T-helper 22 cell (primary cell): ENCODE measurements at regions not wholly inside any gene's neighbourhood (a gene's known extent, or its start where the extent isn't known, plus 50 kb on each side); places are given as distances from the start of the nearest gene placed in this dataset.

Source experiments
- DNase-seq: peaks from one replicate; pipeline ENCODE4 v3.0.0-alpha.2; 2020; ENCODE audit warnings: low read depth

- no peak for DNase-seq
Measured at GRCh38 chr16:85346404-85347212, 234.3 kb upstream of the CIBAR2 start.

DNA sequence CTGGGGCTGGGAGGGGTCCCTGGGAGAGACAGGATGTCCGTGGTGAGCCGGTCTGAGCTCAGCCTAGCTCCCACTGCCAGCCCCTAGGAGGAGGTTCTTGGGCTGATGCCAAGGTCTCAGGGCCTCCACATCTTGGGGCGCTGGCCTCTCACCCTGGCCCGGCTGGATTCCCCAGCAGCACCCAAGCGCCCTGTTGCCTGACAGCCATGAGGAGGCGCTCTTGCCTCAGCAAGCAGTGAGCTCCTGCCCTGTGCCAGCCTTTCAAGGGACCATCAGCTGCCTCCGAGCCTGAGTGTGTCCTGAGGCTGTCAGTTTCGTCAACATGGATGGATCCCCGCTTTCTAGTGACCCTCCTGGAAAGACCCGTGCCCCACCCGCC is 234.9 kb upstream of the CIBAR2 start:
- DNase-seq, result no peak

DNA sequence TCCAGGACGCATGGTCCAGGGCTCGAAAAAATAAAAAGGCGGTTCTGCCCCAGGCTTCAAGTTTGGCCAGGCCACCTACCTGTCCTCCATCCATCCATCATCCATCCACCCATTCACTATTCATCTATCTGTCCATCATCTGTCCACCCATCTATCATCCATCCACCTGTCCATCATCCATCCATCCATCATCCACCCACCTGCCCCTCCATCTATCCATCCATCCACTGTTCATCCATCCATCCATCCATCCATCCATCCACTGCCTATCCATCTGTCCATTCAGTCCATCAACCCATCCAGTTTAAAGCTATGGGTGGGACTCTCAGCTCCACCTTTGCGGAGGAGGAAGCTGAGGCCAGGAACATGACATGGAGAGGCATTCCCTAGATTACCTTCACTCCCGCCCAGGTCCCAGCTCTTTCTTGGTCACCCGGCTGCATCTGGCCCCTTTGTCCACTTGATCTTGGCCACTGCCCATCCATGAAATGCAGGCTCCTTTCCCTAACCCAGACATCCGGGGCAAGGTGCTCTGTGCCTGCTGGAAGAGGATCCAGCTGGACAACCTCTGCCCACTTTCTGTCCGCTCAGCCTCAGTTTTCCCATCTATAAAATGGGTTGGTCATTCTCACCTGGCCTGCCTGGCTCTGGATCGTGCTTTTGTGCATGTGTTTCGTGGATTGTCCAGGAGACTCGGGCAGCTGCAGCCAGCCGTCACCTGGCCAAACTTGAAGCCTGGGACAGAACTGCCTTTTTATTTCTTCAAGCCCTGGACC is 236.0 kb upstream of the CIBAR2 start:
- no peak for DNase-seq

GRCh38 chr16:85348911-85349334 is 236.7 kb upstream of the CIBAR2 start:
- DNase-seq, result no peak

DNA sequence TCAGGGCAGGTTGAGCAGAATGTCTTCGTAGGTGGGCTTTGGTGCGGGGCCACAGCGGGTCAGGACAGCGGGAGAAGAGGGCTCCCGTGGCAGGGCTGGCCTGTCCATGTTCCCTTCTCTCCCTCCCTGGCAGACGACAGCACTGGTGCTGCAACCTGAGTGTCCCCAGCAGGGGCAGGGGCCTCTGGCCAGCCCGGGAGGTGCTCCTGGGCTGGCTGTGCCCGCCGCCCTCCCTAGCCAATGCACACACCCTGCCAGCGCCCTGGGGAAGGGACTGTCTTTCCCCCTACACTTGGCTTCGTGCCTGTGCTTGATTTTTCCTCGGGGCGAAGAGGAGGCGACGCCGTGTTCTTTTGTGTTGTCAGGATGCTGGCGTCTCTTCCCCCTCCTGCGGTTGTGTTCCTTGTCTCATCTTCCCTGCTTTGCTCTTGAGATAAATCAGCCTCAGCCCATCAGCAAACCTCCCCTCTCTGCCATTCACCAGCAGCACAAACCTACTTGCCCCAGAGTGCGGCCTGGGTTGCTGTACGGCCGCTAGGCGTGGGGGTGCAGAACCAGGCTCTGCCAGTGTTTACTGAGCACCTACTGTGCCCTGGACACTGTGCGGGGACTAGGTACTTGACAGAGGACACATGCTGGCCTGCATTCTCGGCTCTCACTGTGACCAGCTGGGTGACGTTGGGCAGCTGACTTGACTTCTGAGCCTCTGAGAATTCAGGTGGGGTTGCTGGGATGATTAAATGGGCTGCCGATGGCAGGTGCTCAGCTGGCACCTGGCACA is 237.3 kb upstream of the CIBAR2 start:
- DNase-seq, result no peak

DNA sequence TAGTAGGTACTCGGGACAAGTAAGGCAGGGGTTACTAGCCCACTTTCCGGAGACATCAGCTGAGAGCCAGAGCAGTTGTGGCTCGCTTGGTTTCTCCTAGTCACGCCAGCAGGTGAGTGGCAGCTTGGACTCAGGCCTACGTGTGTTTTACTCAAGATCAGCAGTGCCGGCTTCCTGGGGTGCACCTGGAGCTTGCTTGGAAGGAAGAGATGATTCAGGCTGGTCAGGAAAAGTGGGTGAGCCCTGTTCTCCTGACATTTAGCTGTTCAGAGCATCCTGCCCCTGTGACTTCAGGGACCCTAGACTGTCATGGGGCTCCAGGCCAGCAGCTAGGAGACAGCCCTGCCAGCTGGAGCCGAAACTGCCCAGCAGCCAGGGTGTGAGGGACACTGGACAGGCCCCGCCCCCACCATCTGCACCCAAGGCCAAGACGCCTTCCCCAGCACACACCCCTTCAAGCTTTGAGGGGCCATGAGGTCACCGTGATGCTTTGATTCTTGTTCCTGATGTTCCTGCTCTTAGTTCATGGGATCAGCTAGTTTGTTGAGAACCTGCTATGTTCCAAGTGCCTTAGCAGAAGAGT is 238.0 kb upstream of the CIBAR2 start:
- DNase-seq, result no peak

GRCh38 chr16:85350973-85351372 is 238.7 kb upstream of the CIBAR2 start:
- DNase-seq, result no peak

- DNase-seq, result no peak
Measured at GRCh38 chr16:85353013-85353412, 240.7 kb upstream of the CIBAR2 start.

DNA sequence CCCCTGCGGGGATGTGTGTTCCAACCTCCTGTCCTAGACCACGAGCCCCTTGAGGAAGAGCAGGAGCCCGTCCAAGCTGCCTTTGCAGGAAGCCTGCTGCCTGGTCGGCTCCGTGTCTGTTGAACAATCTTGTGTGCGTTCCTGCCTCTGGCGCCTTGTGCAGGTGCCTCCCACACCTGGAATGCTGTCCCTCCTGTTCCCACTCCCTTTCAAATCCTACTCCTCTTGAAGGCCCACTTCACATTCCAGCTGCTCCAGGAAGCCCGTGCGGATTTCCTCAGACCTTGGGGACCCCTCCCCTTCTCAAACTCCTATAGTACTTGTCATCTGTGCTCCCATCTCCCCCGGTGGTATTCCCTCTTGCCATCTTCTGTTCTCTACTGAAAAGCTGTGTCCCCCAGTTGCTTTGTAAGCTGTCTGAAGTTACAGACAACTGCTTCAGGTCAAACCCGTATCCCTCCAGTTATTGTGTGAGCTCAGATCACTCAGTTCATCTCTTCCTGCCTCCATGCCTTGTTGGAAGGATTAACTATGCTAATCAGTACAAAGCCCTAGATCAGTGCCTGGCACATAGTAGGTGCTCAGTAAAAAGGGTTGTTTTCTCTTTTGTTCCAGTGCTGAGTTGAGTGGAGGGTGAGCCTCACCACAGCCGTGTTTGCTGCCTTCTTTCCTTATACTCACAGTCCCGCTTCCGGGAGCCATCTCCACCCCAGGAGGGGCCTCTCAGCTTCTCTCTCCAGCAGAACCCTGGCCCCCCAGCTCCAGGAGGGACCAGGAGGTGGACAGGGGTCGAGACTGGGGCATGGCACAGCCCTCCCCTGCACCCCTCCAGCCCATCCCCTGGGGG is 241.8 kb upstream of the CIBAR2 start:
- DNase-seq, result no peak

- DNase-seq, result no peak
Measured at GRCh38 chr16:85354686-85355514, 242.6 kb upstream of the CIBAR2 start.

- no peak for DNase-seq
Measured at GRCh38 chr16:85355515-85355837, 243.2 kb upstream of the CIBAR2 start.

DNA sequence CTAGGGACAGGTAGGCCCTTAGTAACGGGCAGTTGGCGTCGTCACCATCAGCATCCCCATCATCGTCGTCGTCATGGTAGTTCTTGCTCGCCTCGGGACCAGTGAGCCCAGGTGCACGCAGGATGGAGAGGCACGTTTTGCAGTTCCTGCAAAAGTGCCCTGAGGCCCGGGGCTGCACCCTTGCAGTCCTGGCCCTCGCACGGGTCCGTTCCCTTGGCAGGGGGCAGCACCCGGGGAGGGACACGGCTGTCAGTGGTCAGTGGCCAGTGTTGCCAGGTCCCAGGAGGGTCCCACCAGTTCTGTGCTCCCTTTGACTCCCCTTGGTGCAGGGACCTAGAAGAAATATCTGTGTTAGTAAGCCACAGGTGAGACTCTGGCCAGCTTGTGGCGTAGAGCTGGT is 243.9 kb upstream of the CIBAR2 start:
- no peak for DNase-seq

GRCh38 chr16:85357323-85357722 is 245.1 kb upstream of the CIBAR2 start:
- no peak for DNase-seq

GRCh38 chr16:85357924-85358505 is 245.7 kb upstream of the CIBAR2 start:
- no peak for DNase-seq

- no peak for DNase-seq
Measured at GRCh38 chr16:85358704-85359146, 246.5 kb upstream of the CIBAR2 start.

DNA sequence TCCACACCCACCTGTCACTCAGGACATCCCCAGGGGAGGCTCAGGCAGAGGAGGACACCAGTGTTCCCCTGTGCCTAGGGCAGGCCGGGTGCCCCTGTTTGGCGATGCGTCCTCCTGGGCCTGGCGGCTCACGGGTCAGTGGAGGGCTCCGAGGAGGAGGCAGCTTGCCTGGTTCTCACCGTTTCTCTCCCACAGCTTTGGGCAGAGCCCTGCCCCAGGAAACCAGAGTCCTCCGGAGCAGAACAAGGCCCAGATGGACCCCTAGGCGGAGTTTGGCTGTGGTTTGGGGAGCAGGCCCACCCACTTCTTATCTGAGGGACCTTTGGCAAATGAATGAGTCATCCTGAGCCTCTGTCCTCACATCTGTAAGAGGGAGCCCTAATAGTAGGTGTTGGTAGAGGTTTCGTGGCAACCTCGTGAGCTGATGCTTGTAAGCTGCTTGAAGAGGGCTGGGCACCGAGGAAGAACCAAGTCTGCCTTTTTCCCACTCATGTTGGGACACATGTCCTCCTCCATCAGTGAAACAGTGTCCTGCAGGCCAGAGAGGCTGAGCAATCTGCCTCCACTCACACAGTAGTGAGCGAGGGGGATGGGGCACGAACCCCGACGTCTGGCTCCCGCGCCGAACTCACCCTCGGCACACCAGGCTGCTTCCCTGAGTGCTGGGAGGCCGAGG is 247.0 kb upstream of the CIBAR2 start:
- DNase-seq, result no peak

GRCh38 chr16:85360323-85361277 is 248.3 kb upstream of the CIBAR2 start:
- no peak for DNase-seq

DNA sequence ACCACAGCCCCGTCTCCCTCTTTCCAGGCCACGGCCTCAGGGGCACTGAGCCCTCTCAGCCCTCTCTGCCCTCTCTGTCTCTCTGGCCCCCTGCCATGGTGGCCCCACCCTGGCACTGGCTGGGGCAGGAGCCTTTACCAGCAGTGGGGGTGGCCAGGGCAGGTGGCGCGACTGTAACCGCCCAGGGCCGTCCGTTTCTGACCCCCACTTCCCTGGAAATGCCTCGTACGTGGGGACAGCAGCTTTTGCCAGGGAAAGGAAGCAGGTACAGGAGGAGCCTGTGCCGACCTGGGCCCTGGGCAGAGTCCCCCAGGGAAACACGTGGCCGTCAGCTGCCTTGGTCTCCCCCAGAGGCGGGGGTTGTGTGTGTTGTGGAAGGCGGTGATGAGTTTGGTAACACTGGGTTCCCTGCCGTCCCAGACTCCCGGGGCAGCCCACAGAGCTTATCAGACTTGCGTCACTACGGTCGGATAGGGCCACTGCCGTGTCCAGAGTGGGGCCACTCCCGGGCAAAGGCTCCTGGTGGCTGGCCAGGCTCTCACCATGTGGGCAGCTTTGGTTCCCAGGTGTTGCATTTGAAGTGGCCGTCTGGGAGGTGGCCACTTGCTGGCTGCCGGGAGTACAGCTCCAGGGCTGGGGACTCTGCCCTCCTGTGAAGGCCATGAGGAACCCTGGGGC is 249.3 kb upstream of the CIBAR2 start:
- no peak for DNase-seq
